ENCODE measurements at regions not wholly inside any gene's neighbourhood (a gene's known extent, or its start where the extent isn't known, plus 50 kb on each side); places are given as distances from the start of the nearest gene placed in this dataset.

DNA sequence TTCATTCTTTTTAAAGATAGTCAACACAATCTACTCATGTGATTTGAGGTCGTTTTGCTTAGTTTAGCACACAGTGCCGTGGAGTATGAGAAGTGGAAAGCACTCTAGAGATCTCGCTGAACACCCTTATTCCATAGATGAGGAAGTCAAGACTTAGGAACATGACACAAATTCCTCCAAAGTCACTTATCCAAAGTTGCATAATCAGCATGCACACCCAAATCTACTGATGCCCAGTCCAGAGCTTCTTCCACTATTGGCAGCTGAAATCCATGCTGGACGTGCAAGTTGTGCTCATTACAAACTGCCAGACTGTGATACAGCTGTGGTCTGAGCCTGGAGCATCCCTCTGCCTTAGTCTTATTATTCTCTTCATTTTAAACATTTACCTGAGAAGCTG lies 83.5 kb upstream of the ZNF280D start:
- in situ Hi-C loops (cut with HindIII; ENCODE audit: extremely low pct_ligation_motif_present, low pct_unique_long_range_greater_than_20kb) (loop anchor here (25.0 kb wide), 1 partner anchor 721 kb away; no protein-coding TSS in a partner anchor), intact Hi-C loops (cut with micrococcal nuclease; ENCODE audit: unreplicated experiment) (no loop called here)
- no peak for TF ChIP-seq MATR3 (CRISPR knock-in tag; IDR thresholded peaks at IDR 0.05)
- TF ChIP-seq, protein P1, sequence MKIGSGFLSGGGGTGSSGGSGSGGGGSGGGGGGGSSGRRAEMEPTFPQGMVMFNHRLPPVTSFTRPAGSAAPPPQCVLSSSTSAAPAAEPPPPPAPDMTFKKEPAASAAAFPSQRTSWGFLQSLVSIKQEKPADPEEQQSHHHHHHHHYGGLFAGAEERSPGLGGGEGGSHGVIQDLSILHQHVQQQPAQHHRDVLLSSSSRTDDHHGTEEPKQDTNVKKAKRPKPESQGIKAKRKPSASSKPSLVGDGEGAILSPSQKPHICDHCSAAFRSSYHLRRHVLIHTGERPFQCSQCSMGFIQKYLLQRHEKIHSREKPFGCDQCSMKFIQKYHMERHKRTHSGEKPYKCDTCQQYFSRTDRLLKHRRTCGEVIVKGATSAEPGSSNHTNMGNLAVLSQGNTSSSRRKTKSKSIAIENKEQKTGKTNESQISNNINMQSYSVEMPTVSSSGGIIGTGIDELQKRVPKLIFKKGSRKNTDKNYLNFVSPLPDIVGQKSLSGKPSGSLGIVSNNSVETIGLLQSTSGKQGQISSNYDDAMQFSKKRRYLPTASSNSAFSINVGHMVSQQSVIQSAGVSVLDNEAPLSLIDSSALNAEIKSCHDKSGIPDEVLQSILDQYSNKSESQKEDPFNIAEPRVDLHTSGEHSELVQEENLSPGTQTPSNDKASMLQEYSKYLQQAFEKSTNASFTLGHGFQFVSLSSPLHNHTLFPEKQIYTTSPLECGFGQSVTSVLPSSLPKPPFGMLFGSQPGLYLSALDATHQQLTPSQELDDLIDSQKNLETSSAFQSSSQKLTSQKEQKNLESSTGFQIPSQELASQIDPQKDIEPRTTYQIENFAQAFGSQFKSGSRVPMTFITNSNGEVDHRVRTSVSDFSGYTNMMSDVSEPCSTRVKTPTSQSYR (CRISPR knock-in tag; IDR thresholded peaks at IDR 0.05; ENCODE audit: borderline replicate concordance), result no peak
- TF ChIP-seq MED1 (CRISPR knock-in tag; IDR thresholded peaks at IDR 0.05), result no peak
- TF ChIP-seq ZNF121 (CRISPR knock-in tag; IDR thresholded peaks at IDR 0.05), result no peak
- TF ChIP-seq ZNF746 (CRISPR knock-in tag; IDR thresholded peaks at IDR 0.05), result no peak
- ATAC-seq (no peak), DNase-seq (ENCODE audit: low spot score) (no peak), FAIRE-seq (no peak)
- Histone ChIP-seq H3K4me2 (ENCODE audit: low read depth, low read length) (no peak overlapping the region), H3K27ac (ENCODE audit: extremely low read length, insufficient read depth, low read length) (no peak overlapping the region), H3K27me3 (ENCODE audit: control insufficient read depth in 1 of 2, insufficient read depth in 2 of 2, low read length in 2 of 2) (no peaks in the 10 kb centered on the region), H3K9ac (ENCODE audit: insufficient read depth, low read depth, low read length) (no peak overlapping the region), H3K79me2 (ENCODE audit: insufficient read depth, low read length) (no peaks in the 10 kb centered on the region), H3K9me3 (ENCODE audit: low read length) (no peaks in the 10 kb centered on the region), H2AFZ (ENCODE audit: low read length) (no peak overlapping the region), H3K4me3 (replicated peaks in 1 of 3; ENCODE audit: insufficient read depth in 1 of 3, low read depth in 2 of 3, low read length in 3 of 3) (no peak overlapping the region), H3K4me1 (ENCODE audit: insufficient read depth, low read length) (peaks cover 17% of the 10 kb centered on the region), H3K36me3 (replicated peaks in 1 of 2; ENCODE audit: control insufficient read depth in 1 of 2, insufficient read depth in 2 of 2, low read length in 2 of 2) (no peaks in the 10 kb centered on the region), H4K20me1 (ENCODE audit: insufficient read depth, low read length) (no peaks in the 10 kb centered on the region)
- no TSS peak for BruUV-seq (replicated peaks)
- WGBS (ENCODE audit: low lambda C conversion rate), result 17% methylated on average over 4 of the region's 4 CpGs
- ChIA-PET CTCF (ENCODE audit: low intra/inter-chr PET ratio, low total read pairs) (no interaction called here), POLR2A (no interaction called here)

DNA sequence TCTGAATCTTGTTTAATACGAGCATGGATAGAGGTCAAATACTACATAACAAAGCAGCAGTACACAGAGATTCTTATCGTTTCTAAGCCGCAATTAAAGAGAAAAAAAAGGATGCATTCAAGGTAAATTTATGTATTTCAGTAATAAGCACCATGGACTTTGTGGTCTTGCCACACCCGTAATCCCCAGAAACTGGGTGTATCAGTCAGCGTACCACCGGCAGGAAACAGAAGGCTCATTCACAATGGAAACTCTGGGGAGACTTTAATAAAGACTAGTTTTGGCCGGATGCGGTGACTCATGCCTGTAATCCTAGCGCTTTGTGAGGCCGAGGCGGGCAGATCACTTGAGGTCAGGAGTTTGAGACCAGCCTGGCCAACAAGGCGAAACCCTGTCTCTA lies 81.9 kb upstream of the ZNF280D start:
- DNase-seq (ENCODE audit: low spot score) (no peak), FAIRE-seq (no peak), ATAC-seq (no peak)
- no peaks in the 10 kb centered on the region for H4K20me1 ChIP-seq (ENCODE audit: insufficient read depth, low read length)
- no peaks in the 10 kb centered on the region for H3K79me2 ChIP-seq (ENCODE audit: insufficient read depth, low read length)
- ChIA-PET CTCF (ENCODE audit: low intra/inter-chr PET ratio, low total read pairs) (no interaction called here), POLR2A (no interaction called here)
- H3K9ac ChIP-seq (ENCODE audit: insufficient read depth, low read depth, low read length), result no peak overlapping the region
- H3K36me3 ChIP-seq (replicated peaks in 1 of 2; ENCODE audit: control insufficient read depth in 1 of 2, insufficient read depth in 2 of 2, low read length in 2 of 2), result no peaks in the 10 kb centered on the region
- no peaks in the 10 kb centered on the region for H3K9me3 ChIP-seq (ENCODE audit: low read length)
- WGBS (ENCODE audit: low lambda C conversion rate), result 73% methylated on average over 12 of the region's 12 CpGs
- BruUV-seq (replicated peaks), result no TSS peak
- no peak overlapping the region for H3K4me2 ChIP-seq (ENCODE audit: low read depth, low read length)
- in situ Hi-C loops (cut with HindIII; ENCODE audit: extremely low pct_ligation_motif_present, low pct_unique_long_range_greater_than_20kb) (loop anchor here (25.0 kb wide), 1 partner anchor 722 kb away; no protein-coding TSS in a partner anchor), intact Hi-C loops (cut with micrococcal nuclease; ENCODE audit: unreplicated experiment) (no loop called here)
- no peak overlapping the region for H3K4me3 ChIP-seq (replicated peaks in 1 of 3; ENCODE audit: insufficient read depth in 1 of 3, low read depth in 2 of 3, low read length in 3 of 3)
- no peak overlapping the region for H2AFZ ChIP-seq (ENCODE audit: low read length)
- H3K27me3 ChIP-seq (ENCODE audit: control insufficient read depth in 1 of 2, insufficient read depth in 2 of 2, low read length in 2 of 2), result no peaks in the 10 kb centered on the region
- H3K27ac ChIP-seq (ENCODE audit: extremely low read length, insufficient read depth, low read length), result no peak overlapping the region
- H3K4me1 ChIP-seq (ENCODE audit: insufficient read depth, low read length), result peaks cover 17% of the 10 kb centered on the region
- TF ChIP-seq, protein P2, sequence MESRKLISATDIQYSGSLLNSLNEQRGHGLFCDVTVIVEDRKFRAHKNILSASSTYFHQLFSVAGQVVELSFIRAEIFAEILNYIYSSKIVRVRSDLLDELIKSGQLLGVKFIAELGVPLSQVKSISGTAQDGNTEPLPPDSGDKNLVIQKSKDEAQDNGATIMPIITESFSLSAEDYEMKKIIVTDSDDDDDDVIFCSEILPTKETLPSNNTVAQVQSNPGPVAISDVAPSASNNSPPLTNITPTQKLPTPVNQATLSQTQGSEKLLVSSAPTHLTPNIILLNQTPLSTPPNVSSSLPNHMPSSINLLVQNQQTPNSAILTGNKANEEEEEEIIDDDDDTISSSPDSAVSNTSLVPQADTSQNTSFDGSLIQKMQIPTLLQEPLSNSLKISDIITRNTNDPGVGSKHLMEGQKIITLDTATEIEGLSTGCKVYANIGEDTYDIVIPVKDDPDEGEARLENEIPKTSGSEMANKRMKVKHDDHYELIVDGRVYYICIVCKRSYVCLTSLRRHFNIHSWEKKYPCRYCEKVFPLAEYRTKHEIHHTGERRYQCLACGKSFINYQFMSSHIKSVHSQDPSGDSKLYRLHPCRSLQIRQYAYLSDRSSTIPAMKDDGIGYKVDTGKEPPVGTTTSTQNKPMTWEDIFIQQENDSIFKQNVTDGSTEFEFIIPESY (CRISPR knock-in tag; IDR thresholded peaks at IDR 0.05), result peak; percentile 50; the same call in 1 of the 2 replicates
- TF ChIP-seq SMARCE1 (IDR thresholded peaks at IDR 0.05; ENCODE audit: borderline replicate concordance) (no peak), ZNF567 (CRISPR knock-in tag; IDR thresholded peaks at IDR 0.05; ENCODE audit: borderline replicate concordance) (no peak), FOSL2 (CRISPR knock-in tag; IDR thresholded peaks at IDR 0.05) (0 out of 2 replicates have a peak, but pooled peaks have one; percentile 12), ZNF709 (CRISPR knock-in tag; IDR thresholded peaks at IDR 0.05) (no peak), ZNF780A (CRISPR knock-in tag; IDR thresholded peaks at IDR 0.05) (no peak)
- TF ChIP-seq, protein P3, sequence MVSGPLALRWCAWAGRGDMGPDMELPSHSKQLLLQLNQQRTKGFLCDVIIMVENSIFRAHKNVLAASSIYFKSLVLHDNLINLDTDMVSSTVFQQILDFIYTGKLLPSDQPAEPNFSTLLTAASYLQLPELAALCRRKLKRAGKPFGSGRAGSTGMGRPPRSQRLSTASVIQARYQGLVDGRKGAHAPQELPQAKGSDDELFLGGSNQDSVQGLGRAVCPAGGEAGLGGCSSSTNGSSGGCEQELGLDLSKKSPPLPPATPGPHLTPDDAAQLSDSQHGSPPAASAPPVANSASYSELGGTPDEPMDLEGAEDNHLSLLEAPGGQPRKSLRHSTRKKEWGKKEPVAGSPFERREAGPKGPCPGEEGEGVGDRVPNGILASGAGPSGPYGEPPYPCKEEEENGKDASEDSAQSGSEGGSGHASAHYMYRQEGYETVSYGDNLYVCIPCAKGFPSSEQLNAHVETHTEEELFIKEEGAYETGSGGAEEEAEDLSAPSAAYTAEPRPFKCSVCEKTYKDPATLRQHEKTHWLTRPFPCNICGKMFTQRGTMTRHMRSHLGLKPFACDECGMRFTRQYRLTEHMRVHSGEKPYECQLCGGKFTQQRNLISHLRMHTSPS (CRISPR knock-in tag; IDR thresholded peaks at IDR 0.05; ENCODE audit: low read depth), result no peak
